Activated naive CD8-positive, alpha-beta T cell treated with anti-CD3 and anti-CD28 coated beads, Interleukin-2, amount 10 ng/mL, durations not matched to agents 7 days and 5 days (primary cell): ENCODE measurements at regions not wholly inside any gene's neighbourhood (a gene's known extent, or its start where the extent isn't known, plus 50 kb on each side); places are given as distances from the start of the nearest gene placed in this dataset.

Experiments
- ATAC-seq: fragments of 150-1000 bp; cut with Tn5 transposase; one replicate; pipeline ENCODE4 v1.10.0; 2021; ENCODE audit warnings: low read depth, moderate library complexity
- POLR2A ChIA-PET: fragments of 350-600 bp; sonication (Branson Sonifier 250); formaldehyde crosslinking; loops from one replicate; lab custom pipeline; 2021; ENCODE audit warnings: antibody characterized with exemption; lab: Charles Lee
- DNase-seq: peaks from one replicate; pipeline ENCODE4 v3.0.0; 2021
- H3K27ac Mint-ChIP-seq: one replicate; pipeline ENCODE4 v1.8.0; 2022; ENCODE audit warnings: mild to moderate bottlenecking, mixed read lengths
- H3K27me3 Mint-ChIP-seq: one replicate; pipeline ENCODE4 v1.8.0; 2022; ENCODE audit warnings: mild to moderate bottlenecking, moderate library complexity, mixed read lengths
- H3K36me3 Mint-ChIP-seq: one replicate; pipeline ENCODE4 v1.8.0; 2021; ENCODE audit warnings: mild to moderate bottlenecking, mixed read lengths
- H3K4me1 Mint-ChIP-seq: one replicate; pipeline ENCODE4 v1.8.0; 2021; ENCODE audit warnings: mixed read lengths
- H3K4me3 Mint-ChIP-seq: one replicate; pipeline ENCODE4 v1.8.0; 2022; ENCODE audit warnings: mild to moderate bottlenecking, moderate library complexity, mixed read lengths
- H3K9me3 Mint-ChIP-seq: one replicate; pipeline ENCODE4 v1.8.0; 2021; ENCODE audit warnings: mixed read lengths

- no peak overlapping the region for H3K27ac Mint-ChIP-seq
- ATAC-seq (no peak), DNase-seq (no peak)
- H3K4me3 Mint-ChIP-seq, result no peak overlapping the region
- no peaks in the 10 kb centered on the region for H3K4me1 Mint-ChIP-seq
- no peaks in the 10 kb centered on the region for H3K36me3 Mint-ChIP-seq
- no peaks in the 10 kb centered on the region for H3K9me3 Mint-ChIP-seq
- H3K27me3 Mint-ChIP-seq, result peaks cover 12% of the 10 kb centered on the region
- POLR2A ChIA-PET, result no interaction called here
Observed at GRCh38 chr5:54834121-54834842, 151.1 kb downstream of the ESM1 start.

- H3K36me3 Mint-ChIP-seq, result no peaks in the 10 kb centered on the region
- POLR2A ChIA-PET, result no interaction called here
- peaks cover 12% of the 10 kb centered on the region for H3K27me3 Mint-ChIP-seq
- H3K9me3 Mint-ChIP-seq, result no peaks in the 10 kb centered on the region
- ATAC-seq, result no peak
- H3K4me3 Mint-ChIP-seq, result no peak overlapping the region
- no peak overlapping the region for H3K27ac Mint-ChIP-seq
- no peaks in the 10 kb centered on the region for H3K4me1 Mint-ChIP-seq
- no peak for DNase-seq
Observed at GRCh38 chr5:54833590-54833989, 151.8 kb downstream of the ESM1 start.

DNA sequence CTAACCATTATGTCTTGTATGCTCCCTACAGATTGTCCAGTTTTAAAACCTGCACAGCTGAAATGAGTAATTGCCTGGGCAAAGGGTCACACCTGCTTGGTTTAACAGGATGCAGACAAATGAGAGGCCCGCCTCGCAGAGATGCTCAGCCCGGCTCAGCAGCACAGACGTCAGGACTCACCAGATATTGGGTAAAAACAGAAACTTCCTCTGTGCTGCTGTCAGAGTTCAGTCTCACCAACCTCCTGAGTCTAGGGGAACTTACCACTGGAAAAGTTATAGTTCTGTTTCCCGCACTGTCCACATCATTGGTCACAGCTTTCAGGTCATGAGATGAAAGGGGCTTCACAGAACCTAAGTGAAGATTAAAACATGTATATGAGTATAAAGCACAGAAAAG is 152.5 kb downstream of the ESM1 start:
- H3K27ac Mint-ChIP-seq, result no peak overlapping the region
- no peaks in the 10 kb centered on the region for H3K4me1 Mint-ChIP-seq
- ATAC-seq (no peak), DNase-seq (no peak)
- H3K4me3 Mint-ChIP-seq, result no peak overlapping the region
- no peaks in the 10 kb centered on the region for H3K36me3 Mint-ChIP-seq
- POLR2A ChIA-PET, result no interaction called here
- H3K9me3 Mint-ChIP-seq, result no peaks in the 10 kb centered on the region
- peaks cover 10% of the 10 kb centered on the region for H3K27me3 Mint-ChIP-seq

DNA sequence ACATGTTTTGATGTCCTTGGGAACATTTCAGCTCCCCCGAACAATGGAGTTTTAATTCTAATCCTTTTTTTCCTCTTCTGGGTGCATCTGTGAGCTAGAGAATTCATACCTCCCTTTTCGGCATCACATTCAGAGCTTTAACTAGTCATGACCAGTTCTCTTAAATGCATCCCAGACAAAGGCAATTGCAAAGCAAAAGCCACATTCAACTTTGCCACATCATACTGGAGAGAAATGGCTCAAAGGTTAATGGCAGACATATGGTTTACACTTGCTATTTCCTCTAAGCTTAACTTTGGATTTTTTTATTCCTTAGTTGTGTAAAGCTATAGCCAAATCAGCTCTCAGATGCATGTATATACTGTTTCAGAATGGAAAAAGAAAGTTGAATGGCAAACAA is 153.3 kb downstream of the ESM1 start:
- Mint-ChIP-seq H3K4me1 (no peaks in the 10 kb centered on the region), H3K9me3 (no peaks in the 10 kb centered on the region), H3K4me3 (no peak overlapping the region), H3K27me3 (peaks cover 16% of the 10 kb centered on the region), H3K36me3 (no peaks in the 10 kb centered on the region), H3K27ac (no peak overlapping the region)
- POLR2A ChIA-PET, result no interaction called here
- DNase-seq (no peak), ATAC-seq (no peak)

DNA sequence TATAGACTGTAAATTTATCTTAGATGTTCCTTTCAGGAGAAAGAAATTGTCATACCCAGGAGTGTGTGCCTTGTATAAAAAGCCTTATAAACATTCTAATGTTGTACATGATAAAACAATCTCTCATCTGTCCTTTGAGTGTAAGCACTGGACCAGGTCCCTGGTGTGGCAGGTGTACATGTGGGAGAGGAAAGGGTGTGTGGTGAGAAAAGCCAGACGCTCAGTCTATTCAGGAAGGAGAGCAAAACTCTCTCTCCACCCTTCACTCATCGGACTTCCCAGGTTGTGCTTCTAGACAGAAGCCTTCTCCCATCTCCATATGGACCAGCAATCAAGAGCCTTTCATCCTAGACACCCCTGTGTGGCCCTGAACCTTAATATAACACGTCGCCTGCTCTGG is 154.2 kb downstream of the ESM1 start:
- H3K4me3 Mint-ChIP-seq, result no peak overlapping the region
- H3K9me3 Mint-ChIP-seq, result no peaks in the 10 kb centered on the region
- H3K27ac Mint-ChIP-seq, result no peak overlapping the region
- H3K36me3 Mint-ChIP-seq, result no peaks in the 10 kb centered on the region
- no peak for ATAC-seq
- peaks cover 20% of the 10 kb centered on the region for H3K27me3 Mint-ChIP-seq
- no peak for DNase-seq
- POLR2A ChIA-PET, result no interaction called here
- no peaks in the 10 kb centered on the region for H3K4me1 Mint-ChIP-seq

DNA sequence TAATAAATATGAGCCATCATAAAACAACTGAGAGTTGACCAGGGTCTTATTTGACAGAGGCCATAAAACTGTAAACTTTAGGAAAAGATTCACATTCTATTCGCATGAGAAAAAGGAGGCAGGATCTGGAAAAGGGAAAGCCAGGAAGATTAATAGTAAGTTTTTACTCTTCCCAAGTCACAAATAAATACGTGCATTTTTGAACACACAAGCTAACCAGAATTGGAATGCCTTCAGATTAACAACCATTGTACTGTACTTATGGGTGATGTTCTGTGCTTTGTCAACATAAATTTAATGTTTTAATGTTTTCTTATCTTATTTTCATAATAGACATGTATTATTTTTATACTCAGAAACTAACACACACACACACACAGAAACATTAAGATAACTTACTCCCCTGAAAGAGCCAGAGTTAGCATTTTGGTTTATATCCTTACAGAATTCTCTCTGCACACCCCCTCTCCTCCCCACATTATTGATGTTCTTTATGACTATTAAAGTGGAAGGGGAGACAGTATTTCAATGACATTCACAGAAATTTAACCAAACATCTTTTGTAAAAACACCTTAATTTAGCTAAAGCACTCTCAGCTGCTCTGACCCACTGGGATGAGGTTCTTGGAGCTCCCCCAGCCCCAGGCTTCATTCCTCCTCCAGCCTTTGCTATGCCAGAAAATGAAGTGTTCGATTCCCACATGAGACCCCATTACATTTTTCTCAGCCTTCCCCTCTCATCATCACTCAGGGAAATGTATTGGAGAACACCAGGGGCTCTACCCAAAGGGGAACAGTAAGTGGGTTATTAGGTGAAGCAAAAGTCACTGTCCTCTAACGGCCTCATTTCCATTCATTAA is 155.5 kb downstream of the ESM1 start:
- ATAC-seq, result no peak
- no peak for DNase-seq
- Mint-ChIP-seq H3K4me1 (no peaks in the 10 kb centered on the region), H3K4me3 (no peak overlapping the region), H3K36me3 (peaks cover 1% of the 10 kb centered on the region), H3K27me3 (peaks cover 18% of the 10 kb centered on the region), H3K27ac (no peak overlapping the region), H3K9me3 (no peaks in the 10 kb centered on the region)
- POLR2A ChIA-PET, result no interaction called here

DNA sequence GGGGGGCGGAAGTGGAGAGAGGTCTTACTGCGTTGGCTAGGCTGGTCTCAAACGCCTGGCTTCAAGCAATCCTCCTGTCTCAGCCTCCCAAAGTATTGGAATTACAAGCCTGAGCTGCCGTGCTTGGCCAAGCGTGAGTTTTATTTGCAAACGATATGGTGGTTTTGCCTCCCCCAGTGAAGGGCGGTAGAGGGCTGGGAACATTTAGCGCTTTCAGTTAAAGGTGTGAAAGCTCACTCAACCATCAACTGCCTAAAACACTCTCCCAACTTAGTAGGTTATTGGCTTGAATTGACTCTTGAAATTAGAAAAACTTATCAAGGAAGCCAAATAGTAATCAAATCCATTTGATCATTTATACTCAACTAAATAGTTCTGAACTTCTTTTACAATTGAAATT is 156.3 kb downstream of the ESM1 start:
- H3K36me3 Mint-ChIP-seq, result peaks cover 1% of the 10 kb centered on the region
- POLR2A ChIA-PET, result no interaction called here
- peaks cover 18% of the 10 kb centered on the region for H3K27me3 Mint-ChIP-seq
- H3K4me3 Mint-ChIP-seq, result no peak overlapping the region
- no peak overlapping the region for H3K27ac Mint-ChIP-seq
- DNase-seq (no peak), ATAC-seq (no peak)
- no peaks in the 10 kb centered on the region for H3K9me3 Mint-ChIP-seq
- no peaks in the 10 kb centered on the region for H3K4me1 Mint-ChIP-seq

GRCh38 chr5:54828151-54828550 is 157.2 kb downstream of the ESM1 start:
- no peak overlapping the region for H3K4me3 Mint-ChIP-seq
- DNase-seq (no peak), ATAC-seq (no peak)
- H3K36me3 Mint-ChIP-seq, result peaks cover 1% of the 10 kb centered on the region
- H3K4me1 Mint-ChIP-seq, result no peaks in the 10 kb centered on the region
- H3K27ac Mint-ChIP-seq, result no peak overlapping the region
- H3K9me3 Mint-ChIP-seq, result no peaks in the 10 kb centered on the region
- H3K27me3 Mint-ChIP-seq, result peaks cover 18% of the 10 kb centered on the region
- POLR2A ChIA-PET, result interaction anchor here (0.6 to 0.7 kb wide), 2 partner anchors 11 to 253 kb away, joined by 3 read pairs; no protein-coding TSS in a partner anchor

DNA sequence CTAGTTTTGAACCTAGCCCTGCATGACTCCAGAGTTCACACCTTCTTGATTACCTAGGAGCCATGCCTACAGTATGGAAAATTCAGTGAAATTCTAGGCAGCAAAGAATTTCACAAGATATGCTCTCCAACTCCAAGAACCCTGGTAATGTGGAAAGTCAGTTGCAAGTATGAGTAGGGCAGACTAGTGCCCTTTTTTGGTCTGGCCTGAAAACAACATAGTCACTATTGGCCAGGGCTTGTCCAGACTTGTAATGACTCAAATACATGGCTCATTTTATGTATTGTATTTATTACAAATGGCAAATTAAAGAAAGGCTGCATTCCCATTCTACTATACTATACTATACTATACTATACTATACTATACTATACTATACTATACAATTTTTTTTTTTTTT is 160.4 kb downstream of the ESM1 start:
- Mint-ChIP-seq H3K27ac (no peak overlapping the region), H3K9me3 (no peaks in the 10 kb centered on the region), H3K4me1 (no peaks in the 10 kb centered on the region), H3K4me3 (no peak overlapping the region), H3K36me3 (peaks cover 1% of the 10 kb centered on the region), H3K27me3 (peaks cover 19% of the 10 kb centered on the region)
- ATAC-seq (no peak), DNase-seq (no peak)
- POLR2A ChIA-PET, result no interaction called here

GRCh38 chr5:54823006-54823405 is 162.4 kb downstream of the ESM1 start:
- Mint-ChIP-seq H3K27ac (no peak overlapping the region), H3K27me3 (peaks cover 26% of the 10 kb centered on the region), H3K4me3 (no peak overlapping the region), H3K4me1 (no peaks in the 10 kb centered on the region), H3K9me3 (no peaks in the 10 kb centered on the region), H3K36me3 (peaks cover 1% of the 10 kb centered on the region)
- ATAC-seq (no peak), DNase-seq (no peak)
- POLR2A ChIA-PET, result no interaction called here

DNA sequence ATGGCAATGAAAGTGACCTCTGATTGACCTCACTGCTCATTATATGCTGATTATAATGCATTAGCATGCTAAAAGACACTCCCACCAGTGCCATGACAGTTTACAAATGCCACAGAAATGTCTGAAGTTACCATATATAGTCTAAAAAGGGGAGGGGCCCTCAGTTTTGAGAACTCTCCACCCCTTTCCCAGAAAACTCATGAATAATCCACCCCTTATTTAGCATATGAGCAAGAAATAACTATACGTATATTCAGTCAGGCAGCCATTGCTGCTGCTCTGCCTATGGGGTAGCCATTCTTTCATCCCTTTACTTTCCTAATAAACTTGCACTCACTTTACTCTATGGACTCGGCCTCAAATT is 163.1 kb downstream of the ESM1 start:
- Mint-ChIP-seq H3K36me3 (peaks cover 1% of the 10 kb centered on the region), H3K4me1 (no peaks in the 10 kb centered on the region), H3K4me3 (no peak overlapping the region), H3K9me3 (no peaks in the 10 kb centered on the region), H3K27ac (no peak overlapping the region), H3K27me3 (peaks cover 21% of the 10 kb centered on the region)
- DNase-seq, result no peak
- POLR2A ChIA-PET, result no interaction called here
- ATAC-seq, result no peak

DNA sequence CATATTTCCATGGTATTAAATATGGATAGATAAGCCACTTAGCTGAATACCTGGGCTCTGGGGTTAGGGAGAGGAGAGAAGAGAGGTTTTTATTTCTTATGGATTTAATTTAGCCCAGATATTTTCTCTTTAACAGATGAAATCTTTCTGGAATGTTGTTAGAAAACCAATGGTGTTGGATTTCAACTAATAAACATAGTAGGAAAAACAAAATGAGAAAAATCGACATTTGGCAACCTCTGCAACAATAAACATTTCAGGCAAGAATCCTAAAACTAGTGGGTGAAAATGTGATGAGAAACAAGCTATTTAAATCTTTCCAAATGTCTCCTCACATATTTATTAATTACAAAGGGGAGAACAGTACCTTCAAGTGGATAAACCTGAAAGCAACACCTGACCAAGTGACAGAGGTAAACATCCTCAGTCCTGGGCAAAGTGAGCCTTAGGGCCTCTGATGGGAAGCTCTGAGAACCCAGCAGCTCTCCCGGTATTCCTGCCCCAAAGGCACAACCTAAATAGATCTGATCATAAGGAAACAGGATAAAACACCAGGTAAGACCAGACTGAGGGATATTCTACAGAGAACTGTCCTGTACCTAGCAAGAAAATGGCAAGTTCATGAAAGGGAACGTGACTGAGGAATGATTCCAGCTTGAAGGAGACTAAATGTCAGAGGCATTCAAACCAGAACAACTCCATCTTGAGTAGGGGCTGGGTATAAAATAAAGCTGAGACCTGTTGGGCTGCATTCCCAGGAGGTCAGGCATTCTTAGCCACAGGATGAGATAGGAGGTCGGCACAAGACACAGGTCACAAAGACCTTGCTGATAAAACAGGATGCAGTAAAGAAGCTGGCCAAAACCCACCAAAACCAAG is 163.7 kb downstream of the ESM1 start:
- no peaks in the 10 kb centered on the region for H3K4me1 Mint-ChIP-seq
- peaks cover 17% of the 10 kb centered on the region for H3K27me3 Mint-ChIP-seq
- no peak for ATAC-seq
- peaks cover 1% of the 10 kb centered on the region for H3K36me3 Mint-ChIP-seq
- H3K9me3 Mint-ChIP-seq, result no peaks in the 10 kb centered on the region
- no peak for DNase-seq
- POLR2A ChIA-PET, result no interaction called here
- H3K27ac Mint-ChIP-seq, result no peak overlapping the region
- no peak overlapping the region for H3K4me3 Mint-ChIP-seq

- Mint-ChIP-seq H3K9me3 (peaks cover 1% of the 10 kb centered on the region), H3K4me1 (no peaks in the 10 kb centered on the region), H3K27me3 (peaks cover 14% of the 10 kb centered on the region), H3K4me3 (no peak overlapping the region), H3K36me3 (no peaks in the 10 kb centered on the region), H3K27ac (no peak overlapping the region)
- ATAC-seq, result no peak
- no peak for DNase-seq
- POLR2A ChIA-PET, result no interaction called here
Observed at GRCh38 chr5:54820346-54821134, 164.9 kb downstream of the ESM1 start.
